HG03457 (cell line): ENCODE measurements at regions not wholly inside any gene's neighbourhood (a gene's known extent, or its start where the extent isn't known, plus 50 kb on each side); places are given as distances from the start of the nearest gene placed in this dataset.
"Not testable (repeated sequence)": the region's sequence is repeated elsewhere in the genome, so short reads cannot be mapped to it uniquely, and the experiment has no call there.

Experiments used
- ATAC-seq: cut with Tn5 transposase; IDR thresholded peaks from one replicate; pipeline ENCODE4 v1.9.1; 2021; ENCODE audit warnings: moderate number of reproducible peaks; ENCODE audit not compliant: unreplicated experiment

DNA sequence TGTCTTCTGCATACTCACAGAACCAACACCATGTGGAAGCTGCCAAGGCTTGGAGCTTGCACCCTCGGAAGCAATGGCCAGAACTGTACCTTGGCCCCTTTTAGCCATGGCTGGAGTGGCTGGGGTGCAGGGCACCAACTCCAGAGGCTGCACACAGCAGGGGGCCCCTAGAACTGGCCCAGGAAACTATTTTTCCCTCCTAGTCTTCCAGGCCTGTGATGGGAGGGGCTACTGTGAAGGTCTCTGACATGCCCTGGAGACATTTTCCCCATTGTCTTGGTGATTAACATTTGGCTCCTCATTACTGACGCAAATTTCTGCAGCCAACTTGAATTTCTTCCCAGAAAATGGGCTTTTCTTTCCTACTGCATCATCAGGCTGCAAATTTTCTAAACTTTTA lies 248.6 kb upstream of the RHOBTB1 start:
- ATAC-seq = not testable (repeated sequence)

DNA sequence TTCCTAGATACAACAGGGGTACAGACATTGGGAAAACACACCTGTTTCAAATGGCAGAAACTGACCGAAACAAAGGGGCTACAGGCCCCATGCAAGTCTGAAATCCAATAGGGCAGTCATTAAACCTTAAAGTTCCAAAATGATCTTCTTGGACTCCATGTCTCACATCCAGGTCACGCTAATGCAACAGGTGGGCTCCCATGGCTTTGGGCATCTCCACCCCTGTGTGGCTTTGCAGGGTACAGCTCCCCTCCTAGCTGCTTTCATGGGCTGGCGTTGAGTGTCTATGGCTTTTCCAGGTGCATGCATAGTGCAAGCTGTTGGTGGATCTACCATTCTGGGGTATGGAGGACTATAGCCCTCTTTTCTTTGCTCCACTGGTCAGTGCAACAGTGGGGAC lies 248.1 kb upstream of the RHOBTB1 start:
- ATAC-seq = no peak

GRCh38 chr10:61189912-61190311 lies 245.9 kb upstream of the RHOBTB1 start:
- no peak for ATAC-seq

DNA sequence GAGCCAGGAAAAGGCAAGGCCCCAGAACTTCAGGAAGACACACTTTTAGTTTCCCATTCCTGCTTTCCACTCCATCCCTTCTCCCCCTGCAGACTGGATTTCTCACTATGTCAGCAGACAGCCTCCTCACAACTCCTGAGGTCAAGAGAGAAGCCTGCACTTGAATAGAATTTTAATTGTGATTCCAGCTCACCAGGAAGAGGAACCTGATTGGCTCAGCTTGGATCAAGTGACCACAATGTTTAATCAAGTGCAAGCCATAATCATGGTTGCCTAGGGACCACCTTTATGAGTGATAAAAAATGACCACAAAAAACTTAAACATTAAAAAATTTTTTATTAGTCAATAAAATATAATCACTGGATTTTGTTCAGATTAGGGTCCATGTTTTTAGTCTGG lies 244.7 kb upstream of the RHOBTB1 start:
- ATAC-seq = no peak

DNA sequence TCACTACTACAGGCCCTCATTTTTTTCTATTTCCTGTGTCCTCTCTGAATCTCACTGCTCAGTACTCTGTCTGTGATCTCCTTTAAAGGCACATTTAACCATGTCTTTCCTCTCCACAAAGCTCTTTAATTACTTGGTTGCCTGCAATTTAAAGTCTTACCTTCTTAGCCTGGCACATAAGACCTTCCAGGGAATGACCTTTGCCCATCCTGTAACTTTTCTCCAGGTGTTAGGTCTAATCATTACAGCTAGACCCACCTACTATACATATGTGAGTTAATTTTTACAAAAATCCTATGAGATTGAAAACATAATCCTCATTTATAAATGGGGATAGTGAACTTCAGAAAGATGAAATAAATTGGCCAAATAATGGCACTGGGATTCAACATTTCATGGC lies 244.1 kb upstream of the RHOBTB1 start:
- no peak for ATAC-seq

- ATAC-seq = no peak
Observed at GRCh38 chr10:61187601-61188000, 243.6 kb upstream of the RHOBTB1 start.

DNA sequence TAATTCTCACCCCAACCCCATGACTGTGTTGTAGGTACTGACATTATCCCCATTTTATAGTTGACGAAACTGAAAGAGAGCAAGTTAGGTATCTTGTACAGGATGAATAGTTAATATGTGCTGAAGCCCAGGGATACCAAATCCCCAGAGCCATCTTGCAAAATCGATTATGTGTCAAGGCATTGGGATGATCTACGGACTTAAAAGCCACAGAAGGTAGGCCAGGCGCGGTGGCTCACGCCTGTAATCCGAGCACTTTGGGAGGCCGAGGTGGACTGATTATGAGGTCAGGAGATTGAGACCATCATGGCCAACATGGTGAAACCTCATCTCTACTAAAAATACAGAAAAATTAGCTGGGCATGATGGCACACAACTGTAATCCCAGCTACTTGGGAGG lies 242.4 kb upstream of the RHOBTB1 start:
- ATAC-seq = no peak

GRCh38 chr10:61184429-61184828 lies 240.4 kb upstream of the RHOBTB1 start:
- no peak for ATAC-seq

- ATAC-seq = no peak
Observed at GRCh38 chr10:61183967-61184366, 240.0 kb upstream of the RHOBTB1 start.

- ATAC-seq = no peak
Observed at GRCh38 chr10:61181832-61182231, 237.8 kb upstream of the RHOBTB1 start.

GRCh38 chr10:61179771-61180170 lies 235.8 kb upstream of the RHOBTB1 start:
- ATAC-seq = no peak

- no peak for ATAC-seq
Observed at GRCh38 chr10:61176424-61176823, 232.4 kb upstream of the RHOBTB1 start.

DNA sequence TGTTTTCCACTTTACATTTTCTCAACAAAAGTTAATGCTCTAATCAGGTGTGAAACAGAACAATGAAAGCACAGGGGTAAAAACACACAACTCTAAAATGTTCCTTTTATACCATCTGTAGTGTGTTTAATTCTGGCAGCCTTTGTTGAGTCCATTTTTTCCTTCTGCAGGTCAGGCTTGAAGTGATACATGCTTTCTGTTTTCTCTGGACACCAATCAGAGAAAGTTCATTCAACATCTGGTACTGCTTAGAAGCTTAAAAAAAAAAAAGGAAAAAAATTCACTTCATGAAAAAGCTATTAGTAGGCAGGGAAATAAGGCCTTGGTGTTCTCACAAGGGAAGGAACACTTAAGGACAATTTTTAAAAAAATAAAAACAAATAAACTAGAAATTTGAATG lies 231.3 kb upstream of the RHOBTB1 start:
- no peak for ATAC-seq

DNA sequence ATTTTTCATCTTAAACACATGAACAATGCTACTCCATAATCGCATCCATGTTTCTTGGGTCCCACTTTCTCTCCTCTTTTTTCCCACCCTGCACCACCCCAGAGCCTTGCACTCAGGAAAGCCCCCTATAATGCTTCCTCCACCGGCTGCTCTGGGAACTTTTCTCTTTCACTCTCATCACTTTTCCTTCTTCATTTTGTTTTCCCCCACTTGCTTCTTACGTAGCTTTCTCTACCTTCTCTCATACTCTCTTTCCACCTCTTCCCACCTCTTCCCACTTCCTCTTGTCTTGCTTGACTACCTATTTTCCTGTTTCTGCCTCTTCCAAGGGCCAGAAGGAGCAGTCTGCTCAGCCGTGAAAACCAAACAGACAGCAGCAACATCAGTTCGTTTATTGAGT lies 229.5 kb upstream of the RHOBTB1 start:
- no peak for ATAC-seq

DNA sequence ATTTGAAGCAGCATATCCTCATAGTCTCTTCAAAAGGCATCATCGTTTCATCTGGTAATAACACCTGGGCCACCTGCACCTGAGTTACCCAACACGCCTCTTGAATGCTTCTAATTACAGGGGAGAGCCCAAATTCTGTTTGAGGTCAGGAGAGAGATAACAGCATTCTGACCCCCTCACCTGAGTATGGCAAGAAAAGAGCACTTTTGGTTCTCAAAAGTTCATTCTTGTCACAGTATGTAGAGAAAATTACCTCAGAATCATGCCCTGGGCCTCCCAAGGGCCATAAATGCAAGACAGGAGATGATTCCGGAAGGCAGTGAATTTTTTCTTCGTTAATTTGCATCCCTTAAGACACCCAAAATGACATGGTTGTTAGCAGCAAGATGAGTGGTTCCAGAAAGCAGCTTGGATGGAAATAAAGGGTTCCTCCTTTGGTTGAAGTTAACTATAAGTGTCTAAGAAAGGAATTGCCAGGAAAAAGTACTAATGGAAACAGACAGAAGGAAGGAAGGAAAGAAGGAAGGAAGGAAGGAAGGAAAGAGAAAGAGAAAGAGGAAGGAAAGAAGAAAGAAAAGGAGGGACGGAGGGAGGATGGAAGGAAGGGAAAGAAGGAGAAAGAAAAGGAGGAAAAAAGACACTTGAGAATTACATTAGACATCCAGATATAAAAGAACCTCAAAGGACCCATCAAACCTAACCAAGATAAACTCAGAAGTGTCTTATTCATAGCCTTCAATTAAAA lies 228.4 kb upstream of the RHOBTB1 start:
- ATAC-seq = no peak

DNA sequence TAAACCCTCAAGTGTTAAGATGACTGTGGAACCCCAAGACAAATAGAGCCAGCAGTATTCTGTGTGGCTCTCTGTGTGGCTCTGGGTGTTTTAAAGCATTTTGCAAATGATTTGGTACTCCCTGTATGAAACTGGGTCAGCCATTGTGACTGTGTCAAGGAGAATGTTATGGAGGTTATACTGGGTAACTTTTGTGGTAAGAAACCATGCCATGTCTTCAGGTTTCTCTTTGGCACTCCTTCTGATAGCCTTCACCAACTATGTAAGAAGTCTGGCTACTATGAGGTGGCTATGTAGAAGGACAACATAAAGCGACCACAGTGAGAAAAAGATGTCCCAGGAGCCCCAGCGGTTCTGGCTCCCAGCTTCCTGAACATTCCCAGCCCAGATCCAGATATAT lies 226.6 kb upstream of the RHOBTB1 start:
- ATAC-seq = no peak

DNA sequence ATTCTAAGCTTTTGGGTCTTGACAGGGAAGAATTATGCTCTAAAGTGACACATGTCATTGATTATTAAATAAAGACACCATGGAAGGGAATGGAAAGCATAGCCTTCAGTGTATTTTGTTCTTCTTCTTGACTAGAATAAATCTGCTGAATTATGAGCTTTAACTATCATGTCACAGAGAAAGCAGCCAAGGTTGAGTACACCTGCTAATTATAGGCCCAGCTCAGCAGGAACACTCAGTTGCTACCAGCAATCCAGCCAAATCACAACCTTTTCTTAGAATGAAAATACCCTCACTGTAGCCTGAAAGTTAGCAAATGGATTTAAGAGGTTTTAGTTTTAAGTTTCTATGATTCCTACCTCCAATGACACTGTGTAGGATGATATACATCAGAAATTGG lies 225.3 kb upstream of the RHOBTB1 start:
- no peak for ATAC-seq

GRCh38 chr10:61166489-61166888 lies 222.5 kb upstream of the RHOBTB1 start:
- no peak for ATAC-seq

DNA sequence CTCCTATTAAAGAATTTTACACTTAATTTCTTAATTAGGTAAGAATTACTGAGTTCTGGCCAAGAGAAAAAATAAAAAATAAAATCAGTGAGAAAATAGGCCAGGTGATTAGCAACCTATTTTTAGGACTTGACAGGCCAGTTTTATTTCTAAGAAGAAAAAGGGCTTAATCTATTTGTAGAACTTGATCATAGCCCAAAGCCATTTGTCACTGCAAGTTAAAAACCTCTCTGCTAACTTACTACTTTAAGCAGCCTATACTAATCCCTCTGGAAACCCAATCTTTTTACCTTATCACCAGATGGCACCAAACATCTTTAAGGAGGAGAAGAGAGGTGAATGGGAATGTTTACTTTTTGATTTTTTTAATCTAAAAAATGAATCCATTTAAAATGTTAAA lies 222.1 kb upstream of the RHOBTB1 start:
- ATAC-seq = no peak

- no peak for ATAC-seq
Observed at GRCh38 chr10:61164458-61165160, 220.6 kb upstream of the RHOBTB1 start.

DNA sequence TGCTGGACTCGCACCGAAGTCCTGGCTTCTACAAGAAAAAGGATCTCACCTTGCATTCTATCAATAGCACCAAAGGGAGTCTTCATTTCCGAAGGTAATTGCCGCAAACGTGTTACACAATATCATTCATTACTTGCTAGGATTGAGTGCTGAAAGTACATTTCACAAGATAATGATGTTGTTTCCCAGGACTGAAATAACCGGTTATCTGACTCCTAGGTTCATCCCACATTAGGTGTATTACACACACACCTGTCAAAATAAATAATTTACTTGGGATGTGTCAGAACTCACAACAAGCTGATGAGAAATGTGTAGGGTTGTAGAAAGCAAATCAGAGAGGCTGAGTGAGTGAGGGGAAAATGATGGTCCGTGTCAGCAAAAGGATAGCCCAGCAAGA lies 219.4 kb upstream of the RHOBTB1 start:
- ATAC-seq = no peak

DNA sequence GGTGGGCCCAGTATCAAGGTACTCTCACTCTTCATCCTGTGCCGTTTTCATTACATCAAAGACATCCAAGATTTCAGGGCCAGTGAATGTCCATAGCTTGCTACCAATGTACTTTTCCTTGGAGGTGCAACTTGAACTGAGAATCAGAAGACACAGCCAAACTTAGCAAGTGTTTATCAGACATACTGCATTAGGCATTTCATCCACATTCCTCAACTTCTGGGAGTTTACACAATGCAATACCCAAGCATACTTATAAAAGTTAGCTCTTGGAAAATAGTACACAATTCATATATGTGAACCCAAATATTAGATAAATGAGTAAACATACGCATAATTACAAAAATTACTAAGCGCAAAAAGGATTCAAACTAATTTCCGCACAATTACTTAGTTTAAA lies 216.3 kb upstream of the RHOBTB1 start:
- no peak for ATAC-seq

DNA sequence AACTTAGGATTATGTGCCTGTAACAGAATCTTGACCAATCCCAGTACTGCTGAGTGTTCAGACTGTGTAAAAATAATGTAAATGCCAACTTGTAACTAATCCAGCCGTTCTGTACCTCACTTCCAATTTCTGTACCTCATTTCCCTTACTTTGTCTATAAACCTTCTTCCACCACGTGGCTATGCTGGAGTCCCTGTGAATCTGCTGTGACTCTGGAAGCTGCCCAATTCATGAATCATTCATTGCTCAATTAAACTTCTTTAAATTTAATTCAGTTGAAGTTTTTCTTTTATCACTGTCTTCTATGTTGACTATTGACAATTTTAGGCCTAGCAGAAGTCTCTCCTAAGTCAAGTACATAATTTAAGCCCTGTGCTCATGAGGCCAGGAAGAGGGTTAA lies 215.3 kb upstream of the RHOBTB1 start:
- no peak for ATAC-seq
